ENCODE measurements at regions not wholly inside any gene's neighbourhood (a gene's known extent, or its start where the extent isn't known, plus 50 kb on each side); places are given as distances from the start of the nearest gene placed in this dataset.
A peak's percentile ranks its signal among the peaks of the same experiment; 100 is the strongest.
"Not testable (repeated sequence)": the region's sequence is repeated elsewhere in the genome, so short reads cannot be mapped to it uniquely, and the experiment has no call there.

DNA sequence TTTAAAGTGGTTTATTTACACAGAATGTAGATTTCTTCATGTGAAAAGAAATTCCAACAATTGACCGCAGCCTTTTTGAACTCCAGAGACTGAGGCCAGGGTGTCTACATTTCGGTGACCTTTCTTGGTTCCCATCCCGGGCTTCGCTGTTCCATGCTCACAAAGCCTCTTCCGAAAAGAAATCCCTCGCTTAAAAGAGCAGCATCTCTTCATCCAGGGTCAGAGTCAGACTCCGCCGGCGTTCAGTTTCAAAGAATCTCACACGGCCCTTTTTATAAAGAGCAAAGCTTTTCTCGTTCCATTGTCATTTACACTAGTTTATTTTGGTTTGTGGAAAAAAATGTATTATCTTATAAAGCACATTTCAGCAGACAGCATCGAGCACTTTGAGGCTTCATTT lies 530.6 kb upstream of the B3GAT1 start:
- no peak for DNase-seq

DNA sequence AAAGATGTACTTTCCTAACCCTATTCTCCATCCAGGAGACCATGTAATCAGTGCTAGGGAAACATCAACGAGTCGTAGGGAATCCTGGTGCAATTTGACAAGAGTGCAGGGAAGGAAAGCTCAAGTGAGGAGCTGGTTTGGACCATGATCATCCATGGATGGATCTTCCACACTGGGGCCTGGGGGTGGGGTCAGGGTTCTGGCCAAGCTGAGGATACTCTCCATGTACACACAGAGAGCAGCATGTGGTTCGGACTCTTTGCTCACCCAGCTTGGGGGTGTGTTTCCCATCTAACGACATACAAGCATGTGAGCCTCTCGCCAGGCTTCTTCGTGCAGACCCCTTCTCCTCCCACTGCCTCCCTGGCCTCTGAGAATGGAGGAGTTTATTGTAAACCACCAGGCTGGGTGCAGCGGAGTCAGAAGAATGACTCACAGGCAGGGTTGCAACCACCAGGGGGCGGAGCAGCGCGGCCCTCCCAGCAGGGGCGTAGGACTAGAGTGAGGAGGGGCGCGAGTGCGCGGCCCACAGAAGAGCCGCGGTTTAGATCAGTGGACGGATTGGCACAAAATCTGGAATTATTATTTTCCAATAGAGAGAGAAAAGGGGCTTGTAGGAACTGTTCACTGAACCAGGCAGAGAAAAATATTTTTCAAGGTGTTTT lies 530.0 kb upstream of the B3GAT1 start:
- DNase-seq, result not testable (repeated sequence)

DNA sequence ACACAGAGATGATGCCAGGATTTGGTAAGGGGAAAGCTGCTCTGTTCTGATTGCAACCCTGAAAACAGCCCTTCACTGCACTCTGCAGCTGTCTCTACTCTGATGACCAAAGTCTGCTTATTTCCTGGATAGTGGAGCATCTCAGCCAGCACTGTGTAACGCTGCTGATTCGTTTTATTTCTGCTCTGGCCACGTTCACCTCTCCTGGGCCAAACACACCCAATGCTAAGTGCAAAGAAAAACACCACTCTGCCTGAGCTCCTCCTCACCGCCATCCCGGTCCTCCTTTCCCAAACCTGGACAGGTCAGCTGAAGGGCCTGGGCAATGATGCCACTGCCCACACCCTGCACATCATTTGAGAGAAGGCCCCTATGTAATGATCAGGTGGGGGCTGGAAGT lies 529.3 kb upstream of the B3GAT1 start:
- no peak for DNase-seq

DNA sequence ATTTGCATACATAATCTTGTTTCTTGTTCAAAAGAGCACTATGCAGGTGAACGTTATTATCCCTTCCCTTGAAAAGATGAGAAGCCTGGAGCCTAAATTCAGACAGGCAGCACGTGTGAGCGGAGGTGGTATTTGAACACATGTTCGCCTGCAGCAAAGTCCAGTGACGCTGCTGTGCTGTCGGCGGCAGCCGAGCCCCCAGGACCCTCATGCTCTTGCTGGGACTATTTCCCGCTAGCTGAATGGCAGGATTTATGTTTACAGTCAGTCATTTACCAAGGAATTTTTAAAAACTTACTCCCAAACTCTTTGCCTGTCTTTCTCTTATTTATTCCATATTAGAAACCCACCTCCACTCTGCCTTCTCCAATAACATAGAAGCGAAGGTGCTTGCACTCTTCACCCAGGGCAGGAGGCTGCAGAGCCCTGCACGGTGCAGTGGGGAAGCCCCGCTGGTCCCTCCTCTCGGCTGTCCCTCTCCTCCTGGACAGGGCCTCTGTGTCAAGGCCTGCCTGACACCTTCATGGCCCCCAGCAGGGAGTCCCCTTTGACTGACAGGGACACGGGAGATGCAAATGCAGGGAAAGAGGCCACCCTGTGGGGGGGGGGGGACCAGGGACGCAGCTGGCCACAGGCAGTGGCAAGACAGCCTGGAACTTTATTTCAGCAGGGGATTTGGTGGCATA lies 528.5 kb upstream of the B3GAT1 start:
- no peak for DNase-seq

DNA sequence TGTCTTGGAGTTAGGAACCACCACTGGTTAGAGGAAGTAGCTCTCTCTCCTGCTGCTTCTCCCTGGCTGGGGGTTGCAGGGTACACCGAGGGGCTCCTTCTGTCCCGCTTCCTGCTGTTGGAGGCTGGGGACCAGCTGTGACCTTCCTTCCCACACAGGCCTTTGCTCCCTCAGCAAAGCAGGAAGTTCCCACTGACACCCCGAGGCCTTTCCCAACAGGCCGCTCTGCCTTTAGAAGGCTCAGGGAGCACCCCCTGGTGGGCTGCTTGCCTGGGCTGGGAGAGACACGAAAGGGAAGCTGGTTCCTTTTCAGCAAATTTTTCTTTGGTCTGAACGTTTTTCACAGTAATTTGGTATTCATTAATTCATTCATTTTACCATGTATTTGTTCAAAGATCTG lies 527.9 kb upstream of the B3GAT1 start:
- peak; percentile 28 for DNase-seq

DNA sequence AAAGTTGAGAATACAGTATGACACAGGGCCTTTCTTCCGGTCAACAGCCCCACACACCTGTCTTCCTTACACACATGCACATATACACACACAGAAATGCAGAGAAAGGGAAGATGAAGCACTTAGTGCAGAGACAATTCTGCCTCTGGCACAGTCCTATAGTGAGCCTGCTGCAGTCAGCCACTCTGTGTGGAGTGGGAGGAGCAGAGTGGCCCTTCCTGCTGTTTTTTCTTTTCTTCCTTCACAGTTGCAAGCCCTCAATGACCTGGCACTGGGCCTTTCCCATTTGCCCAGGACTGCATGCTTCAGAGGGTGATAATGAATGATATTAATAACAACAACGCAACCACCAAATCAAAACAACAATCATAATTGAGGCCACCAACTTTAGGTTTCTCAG lies 527.0 kb upstream of the B3GAT1 start:
- DNase-seq, result no peak

DNA sequence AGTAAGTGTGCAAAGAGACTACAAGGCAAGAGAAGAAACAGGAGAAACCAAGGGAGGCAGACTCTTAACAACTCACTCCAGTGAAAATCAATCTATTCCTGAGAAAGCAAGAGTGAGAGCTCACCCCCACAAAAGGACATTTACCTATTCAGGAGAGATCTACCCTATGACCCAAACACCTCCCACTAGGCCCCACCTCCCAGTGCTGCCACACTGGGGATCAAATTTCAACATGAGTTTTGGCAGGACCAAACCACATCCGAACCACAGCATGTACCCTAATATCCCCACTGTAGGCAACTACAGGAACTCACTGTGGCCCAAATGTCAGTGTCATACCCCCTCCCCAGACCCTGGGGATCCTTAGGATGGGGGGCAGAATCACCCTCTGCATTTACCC lies 526.2 kb upstream of the B3GAT1 start:
- no peak for DNase-seq

DNA sequence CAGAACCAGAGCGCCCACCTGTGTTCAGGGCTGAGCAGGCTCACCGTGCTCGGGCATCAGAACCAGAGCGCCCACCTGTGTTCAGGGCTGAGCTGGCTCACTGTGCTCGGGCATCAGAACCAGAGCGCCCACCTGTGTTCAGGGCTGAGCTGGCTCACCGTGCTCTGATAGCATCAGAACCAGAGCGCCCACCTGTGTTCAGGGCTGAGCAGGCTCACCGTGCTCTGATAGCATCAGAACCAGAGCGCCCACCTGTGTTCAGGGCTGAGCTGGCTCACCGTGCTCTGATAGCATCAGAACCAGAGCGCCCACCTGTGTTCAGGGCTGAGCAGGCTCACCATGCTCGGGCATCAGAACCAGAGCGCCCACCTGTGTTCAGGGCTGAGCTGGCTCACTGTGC lies 525.2 kb upstream of the B3GAT1 start:
- not testable (repeated sequence) for DNase-seq

DNA sequence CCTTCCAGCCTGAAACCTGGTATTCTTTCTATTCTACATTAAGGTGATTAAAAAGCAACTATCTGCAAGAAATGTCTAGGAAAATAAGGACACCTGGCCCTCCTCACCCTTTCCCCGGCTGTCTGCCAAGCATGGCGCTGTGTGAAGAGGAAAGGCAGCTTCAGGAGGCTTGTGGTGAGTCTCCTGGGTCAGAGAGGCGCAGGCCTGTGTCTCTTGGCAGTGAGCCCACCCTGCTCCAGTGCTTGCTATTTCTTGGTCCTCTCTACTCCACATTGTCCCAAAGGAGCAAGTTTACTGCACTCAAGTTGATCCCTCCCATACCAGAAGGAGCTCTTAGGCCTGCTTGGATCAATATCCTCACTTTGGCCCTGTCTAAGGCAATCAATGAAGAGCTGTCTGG lies 520.7 kb upstream of the B3GAT1 start:
- DNase-seq, result no peak

DNA sequence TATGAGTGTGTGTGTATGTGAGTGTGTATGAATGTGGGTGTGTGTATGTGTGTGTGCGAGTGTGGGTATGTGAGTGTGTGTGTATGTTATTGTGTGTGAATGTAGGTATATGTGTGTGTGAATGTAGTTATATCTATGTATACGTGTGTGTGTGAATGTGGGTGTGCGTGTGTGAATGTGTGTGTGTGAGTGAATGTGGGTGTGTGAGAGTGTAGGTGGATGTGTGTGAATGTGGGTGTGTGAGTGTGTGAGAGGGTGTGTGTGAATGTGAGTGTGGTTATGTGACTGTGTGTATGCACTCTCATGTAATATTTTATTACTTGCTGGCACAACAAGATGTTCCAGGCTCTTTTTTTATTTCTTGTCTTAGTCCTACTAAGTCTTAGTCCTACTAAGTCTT lies 513.4 kb upstream of the B3GAT1 start:
- no peak for DNase-seq

DNA sequence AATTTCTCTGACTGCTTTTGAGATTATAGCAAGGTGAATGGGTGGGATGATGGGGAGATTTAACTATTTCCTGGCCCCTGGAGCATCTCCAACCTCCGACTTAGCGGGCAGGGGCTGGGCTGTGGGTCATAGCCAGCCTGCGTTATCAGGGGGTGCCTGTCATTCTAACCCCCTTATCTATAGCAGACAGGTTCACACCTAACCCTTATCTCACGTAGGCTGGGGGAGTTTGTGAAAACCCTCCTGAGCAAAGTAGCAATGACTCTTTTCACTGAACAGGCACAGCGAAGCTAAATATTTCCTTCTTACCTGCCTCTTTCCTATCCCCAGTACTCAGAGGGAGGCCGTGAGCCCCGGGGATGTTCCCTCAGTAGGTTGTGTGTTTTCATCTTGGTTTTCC lies 511.4 kb upstream of the B3GAT1 start:
- DNase-seq, result no peak

DNA sequence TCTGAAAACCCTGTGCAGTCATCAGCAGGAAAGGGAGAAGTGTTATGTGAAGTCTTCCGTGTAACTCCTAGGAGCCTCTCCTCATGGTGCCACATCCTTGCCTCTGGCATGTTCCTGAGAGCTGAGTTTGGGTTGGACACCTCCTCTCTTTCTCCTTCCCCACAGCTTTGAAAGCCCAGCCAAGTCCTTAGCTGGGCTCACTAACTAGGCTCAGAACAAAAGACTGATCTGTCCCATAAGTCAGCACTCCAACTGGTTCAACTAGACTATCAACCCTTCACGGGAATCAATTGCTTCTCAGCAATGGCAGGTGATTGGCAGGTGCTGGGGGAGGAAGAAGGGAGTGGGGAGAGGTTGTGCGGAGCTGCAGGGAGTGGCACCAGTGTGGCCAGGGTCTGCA lies 509.9 kb upstream of the B3GAT1 start:
- no peak for DNase-seq

DNA sequence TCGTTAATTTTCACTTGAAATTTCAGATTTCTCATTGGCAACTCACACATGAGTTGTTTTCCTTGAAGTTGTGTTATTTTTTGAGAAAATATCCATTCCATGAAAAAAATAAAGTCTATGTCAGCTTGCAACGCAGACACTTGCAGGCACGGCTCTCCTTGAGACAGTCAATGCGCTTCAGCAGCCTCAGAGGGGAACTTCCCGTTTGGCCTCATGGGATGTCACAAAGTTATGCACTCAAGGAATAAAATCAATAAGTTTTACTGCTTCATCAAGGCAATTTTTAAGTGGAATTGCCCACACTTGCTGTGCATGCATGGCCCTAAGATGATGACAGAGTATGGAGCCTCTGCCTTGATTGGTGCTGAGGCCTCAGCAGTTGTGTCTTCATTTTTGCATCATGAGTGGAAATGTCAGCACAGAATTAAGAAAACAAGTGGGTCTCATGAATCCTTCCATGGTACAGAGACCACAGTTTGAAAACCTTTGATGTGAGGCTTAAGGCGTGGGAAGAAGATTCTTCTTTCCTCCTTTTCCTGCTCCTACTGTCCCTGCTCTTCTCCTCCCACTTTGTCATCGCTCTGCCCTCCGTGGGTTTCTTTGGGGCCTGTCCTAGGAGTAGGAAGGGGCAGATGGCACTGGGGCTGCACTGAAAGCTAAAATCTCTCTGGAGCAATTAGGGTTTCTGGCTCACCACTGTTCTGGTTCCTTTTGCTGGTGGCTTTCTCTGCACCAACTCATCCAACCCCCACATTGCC lies 509.0 kb upstream of the B3GAT1 start:
- DNase-seq, result no peak

DNA sequence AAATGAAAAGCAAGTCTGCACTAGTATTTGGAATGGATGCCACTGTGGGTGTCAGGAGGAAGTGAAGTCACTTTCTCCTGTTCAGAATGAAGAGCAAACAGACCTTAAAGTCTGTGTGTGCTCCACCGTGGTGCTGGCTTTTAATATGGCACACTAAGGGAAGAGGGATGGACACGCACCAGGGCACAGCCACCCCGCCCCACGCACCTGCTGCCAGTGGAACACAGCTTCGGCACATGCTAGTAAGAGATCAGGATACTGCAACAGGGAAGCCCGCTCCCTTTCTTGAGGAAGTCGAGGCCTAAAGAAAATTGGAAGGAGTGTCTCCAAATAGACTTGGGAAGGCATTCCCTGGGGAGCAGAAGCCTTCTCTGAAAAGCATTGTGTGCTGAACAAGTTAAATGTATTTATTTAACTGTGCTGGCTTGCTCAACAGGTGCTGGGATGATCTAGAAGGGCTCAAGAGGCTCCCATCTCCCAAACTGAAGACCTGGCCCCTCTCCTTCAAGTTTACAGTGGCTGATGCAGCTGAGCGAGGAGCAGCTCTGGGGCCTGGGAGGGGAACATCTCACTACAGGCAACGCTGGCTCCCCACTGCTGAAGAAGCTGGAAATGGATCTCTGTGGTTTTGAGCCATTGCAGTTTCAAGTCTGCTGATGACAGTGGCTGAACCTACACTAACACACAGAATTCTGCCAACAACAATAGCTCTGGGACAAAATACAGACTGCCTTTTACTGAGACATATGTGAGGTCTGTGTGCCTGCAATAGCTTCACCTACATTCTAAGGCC lies 504.6 kb upstream of the B3GAT1 start:
- DNase-seq, result no peak

DNA sequence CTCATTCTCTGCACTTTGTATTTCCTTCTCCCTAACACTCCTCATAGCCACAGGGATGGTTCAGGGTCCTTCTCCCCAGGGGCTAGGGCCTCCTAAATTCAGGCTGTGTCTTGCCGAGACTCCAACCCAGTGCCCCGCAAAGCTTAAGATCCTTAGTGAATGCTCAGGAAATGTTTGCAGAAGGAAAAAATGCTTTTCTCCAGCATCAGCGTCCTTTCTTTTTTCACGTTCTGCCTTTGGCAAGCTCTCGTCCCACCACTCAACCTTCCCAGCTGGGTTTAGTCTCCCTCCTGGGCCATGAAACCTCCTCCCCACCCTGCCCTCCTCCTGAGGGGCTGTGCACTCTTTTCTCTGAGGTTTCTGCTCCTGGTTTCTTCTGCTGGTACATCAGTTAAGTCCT lies 503.8 kb upstream of the B3GAT1 start:
- DNase-seq, result no peak

DNA sequence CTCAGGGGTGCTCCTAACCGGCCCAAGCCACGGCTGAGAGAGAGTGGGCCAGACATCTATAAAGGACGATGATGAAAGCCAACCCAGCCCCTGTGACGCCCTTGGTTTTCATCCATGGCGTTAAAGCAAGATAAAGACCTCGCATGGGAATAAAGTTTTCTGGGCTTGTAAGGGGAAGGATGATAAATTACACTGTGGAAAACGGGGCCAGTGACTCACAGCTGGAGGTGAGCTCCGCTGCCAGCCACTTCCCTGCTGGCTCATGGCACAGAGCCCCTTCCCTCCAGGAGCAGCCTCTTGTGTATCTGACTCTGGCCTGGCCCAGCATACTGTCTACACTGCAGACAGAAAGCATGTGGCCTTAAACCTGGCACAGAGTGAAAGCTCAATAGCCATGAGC lies 503.2 kb upstream of the B3GAT1 start:
- DNase-seq, result no peak

DNA sequence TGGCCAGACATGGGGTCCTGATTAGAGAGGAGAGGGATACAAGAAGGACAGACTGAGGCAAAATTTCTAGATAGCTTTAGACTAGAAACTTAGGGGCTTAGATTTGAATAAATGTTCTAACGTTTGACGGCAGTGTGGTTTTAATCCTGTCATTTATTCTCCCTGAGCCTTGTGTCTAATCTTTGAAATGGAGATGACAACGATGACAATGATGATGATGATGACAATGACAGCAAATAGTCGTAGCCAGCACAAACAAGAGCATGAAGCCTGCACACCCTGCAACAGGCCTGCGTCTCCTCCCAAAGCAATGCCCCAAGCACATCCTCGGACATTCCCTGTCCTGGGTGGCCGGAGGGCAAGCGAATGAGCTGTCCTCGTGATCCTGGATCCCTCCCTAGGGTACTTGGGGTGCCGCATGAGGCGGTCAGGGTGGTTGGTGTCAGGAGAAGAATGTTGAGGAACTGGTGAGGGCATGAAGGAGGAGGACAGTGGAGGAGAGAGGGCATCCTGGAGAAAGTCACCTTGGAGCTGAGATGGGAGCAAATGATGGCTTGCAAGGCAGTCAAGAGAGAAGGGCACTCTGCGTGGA lies 502.1 kb upstream of the B3GAT1 start:
- DNase-seq, result no peak

DNA sequence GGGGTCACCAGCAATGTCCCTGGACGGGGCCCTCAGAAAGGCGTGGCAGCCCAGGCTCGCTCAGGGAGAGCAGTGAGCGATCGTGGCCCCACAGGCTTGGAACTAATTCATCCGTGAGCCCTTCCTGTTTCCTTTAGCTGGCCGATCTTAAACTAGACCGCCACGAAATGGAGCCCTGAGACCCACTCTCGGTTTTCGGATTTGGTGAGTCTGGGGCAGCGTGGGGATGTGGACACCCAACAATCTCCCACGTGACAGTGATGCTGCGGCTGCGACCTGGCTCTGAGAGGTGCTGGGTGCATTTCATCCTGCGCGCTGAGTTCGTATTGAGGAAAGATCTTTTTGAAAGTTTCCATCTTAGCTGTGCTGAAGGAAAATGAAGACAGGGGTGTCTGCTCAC lies 501.3 kb upstream of the B3GAT1 start:
- no peak for DNase-seq

DNA sequence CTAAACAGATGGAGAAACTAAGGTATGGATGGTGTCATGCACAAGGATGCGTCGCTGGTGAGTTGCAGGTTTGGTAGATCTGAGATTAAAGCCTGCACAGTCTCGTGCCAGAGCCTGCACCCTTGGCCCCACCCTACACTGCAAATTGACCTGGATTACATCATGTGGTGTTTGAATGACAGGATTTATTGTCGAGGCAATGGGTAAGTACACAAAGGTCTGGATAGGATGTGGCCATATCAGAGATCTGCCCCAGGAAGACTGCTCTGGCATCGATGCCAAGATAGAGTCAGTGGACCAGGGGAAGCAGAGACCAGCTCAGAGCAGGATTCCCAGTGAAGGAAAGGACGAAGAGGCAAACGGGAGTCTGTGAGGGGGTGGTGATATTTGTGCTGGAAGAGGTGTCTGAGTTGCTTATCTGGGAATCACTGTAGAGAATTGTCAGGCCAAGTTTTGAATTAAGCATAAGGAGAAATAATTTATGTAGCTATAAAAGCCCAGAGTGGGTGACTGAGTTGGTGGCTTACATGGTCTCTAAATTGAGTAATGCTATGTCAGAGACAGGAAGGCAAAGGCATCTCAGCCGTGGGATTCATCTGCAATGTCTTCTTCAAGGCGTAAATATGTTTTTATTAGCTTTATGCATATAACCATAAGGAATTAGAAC lies 499.6 kb upstream of the B3GAT1 start:
- no peak for DNase-seq

DNA sequence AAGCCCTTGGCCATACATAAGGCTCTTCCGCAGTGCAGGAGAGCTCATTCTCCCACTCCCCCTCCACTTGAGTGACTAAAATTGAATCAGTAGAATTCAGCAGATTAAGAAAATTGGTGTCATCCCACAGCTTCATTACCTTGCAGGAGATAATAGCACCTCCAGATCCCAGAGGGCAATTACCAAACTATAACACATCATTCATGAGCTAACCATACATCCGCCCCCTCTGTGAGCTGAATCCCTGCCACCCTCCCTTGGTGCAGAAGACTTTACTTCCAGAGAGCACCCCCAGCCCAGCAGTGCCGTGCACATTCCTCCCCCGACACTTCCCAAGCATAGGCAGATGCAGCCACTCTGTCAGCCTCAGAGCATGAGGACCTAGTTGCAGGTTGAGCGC lies 496.5 kb upstream of the B3GAT1 start:
- DNase-seq, result no peak

DNA sequence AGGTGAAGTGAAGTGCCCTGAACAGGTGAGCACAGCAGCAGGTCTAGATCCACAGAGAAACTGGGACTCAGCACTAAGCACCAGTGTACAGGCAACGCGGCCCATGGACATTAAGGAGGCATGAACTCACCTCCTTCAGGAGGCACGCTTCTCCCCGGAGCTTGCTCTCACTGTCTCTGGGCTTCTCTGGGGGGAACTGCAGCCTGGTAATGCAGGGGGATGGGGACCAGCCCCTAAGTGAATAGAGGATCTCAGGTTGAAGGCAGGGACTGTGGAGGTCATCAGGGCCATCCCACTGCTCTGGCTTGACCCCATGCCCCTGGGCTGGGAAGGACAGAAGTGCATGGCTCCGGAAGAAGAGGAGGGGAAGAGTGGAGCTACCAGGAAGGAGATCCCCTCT lies 495.6 kb upstream of the B3GAT1 start:
- no peak for DNase-seq

DNA sequence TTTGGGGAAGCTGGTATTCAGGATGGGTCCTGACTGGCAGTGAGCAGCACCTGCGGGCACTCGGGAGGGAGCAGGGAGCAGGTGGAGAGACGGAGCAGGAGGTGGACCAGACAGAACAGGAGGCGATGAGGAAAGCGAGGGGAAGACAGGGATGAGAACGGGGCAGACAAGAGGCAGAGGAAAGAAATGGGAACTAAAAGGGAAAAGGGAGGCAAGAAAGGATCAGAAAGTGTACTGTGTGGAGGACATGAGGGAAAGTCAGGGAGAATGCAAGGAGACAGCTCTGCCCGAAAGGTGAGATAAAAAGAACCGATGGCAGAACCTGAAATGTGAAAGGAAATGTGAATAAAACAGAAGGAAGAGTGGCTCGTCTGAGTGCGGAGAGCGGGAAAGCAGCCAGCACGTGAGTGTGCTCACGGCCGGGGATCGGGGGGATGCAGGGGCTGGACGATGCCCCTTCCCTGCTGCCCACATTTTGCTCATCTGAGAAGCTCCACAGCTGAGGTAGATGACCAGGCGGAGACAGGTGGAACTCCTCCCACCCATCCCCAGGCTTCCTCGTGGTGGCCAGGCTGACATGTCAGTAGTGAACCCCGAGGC lies 494.4 kb upstream of the B3GAT1 start:
- no peak for DNase-seq

Measured in OCI-M1 (cell line).